CD4-positive, alpha-beta T cell treated with Interleukin-12 subunit alpha and Interleukin-12 subunit beta, for 1 hour (primary cell): ENCODE measurements at regions not wholly inside any gene's neighbourhood (a gene's known extent, or its start where the extent isn't known, plus 50 kb on each side); places are given as distances from the start of the nearest gene placed in this dataset.
A peak's percentile ranks its signal among the peaks of the same experiment; 100 is the strongest.
"Not testable (repeated sequence)": the region's sequence is repeated elsewhere in the genome, so short reads cannot be mapped to it uniquely, and the experiment has no call there.

Source experiments
- DNase-seq: peaks from one replicate; pipeline ENCODE4 v3.0.0-alpha.2; 2020

- DNase-seq, result no peak
Measured at GRCh38 chr16:79402920-79403319, 197.6 kb downstream of the MAF start.

GRCh38 chr16:79402356-79402755 is 198.2 kb downstream of the MAF start:
- no peak for DNase-seq

- DNase-seq, result no peak
Measured at GRCh38 chr16:79401782-79402181, 198.8 kb downstream of the MAF start.

DNA sequence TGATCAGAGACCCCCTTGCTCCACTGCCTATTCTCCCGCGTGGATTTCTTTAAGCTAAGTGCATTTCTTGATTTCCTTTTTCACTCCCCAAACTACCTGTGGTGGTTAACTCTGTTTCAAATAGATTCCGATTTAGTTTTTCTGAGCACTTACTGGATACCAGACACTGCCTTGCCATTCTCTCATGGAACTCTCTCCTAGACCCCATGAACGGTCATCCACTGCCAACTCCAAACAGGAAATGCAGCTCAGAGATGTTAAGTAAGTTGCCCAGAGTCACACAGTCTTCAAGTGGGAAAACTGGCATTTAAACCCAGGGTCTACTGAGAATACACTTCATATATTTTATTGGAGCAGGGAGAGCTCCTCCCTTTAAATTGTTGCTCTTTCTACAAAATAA is 199.4 kb downstream of the MAF start:
- no peak for DNase-seq

DNA sequence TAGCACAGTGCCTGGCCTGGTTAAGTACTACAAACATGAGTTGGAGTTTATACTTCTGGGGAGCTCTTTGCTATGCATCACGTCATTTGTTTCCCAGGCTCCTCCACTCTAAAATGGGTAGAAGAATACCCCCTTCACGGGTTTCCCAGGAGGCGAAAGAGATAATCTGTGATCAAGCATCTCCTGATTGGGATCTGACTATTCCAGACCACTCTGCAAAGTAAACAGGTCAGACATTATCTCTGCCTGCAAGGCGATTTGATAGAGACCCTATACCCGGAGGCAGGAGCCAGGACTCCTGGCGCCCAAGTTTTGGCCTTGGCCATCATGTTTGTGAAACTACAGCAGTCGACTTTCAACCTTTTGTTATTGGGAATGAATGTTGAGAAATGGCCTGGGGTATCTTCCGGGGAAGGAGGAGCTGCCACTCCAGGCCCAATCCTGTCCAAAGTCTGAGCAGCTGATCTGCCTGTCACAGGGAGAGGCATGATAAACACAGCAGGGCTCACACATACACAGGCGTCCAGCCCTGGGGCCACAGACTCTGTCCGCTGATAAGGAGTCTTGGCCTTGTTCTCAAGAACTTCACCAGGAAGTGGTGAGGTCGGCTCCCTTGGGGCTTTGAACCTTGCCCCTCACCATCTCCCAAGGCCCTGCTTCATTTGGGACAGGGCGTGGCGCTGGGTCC is 199.9 kb downstream of the MAF start:
- DNase-seq, result no peak

DNA sequence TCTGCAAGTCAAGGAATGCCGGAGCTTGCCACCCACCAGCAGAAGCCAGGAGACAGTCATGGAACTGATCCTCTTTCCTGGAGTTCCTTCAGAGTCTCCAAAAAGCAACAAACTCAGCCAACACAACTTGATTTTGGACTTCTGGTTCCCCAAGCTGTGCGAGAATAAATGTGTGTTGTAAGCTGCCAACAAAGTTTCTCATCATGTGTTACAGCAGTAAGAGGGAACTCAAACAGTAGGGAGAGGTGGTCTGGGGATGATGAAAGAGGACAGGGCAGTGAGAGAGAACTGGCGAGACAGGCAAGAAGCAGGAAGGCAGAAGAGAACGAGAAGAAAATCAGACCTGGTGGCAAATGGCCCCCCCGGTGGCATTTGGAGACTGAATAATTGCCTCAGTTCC is 204.9 kb downstream of the MAF start:
- no peak for DNase-seq

DNA sequence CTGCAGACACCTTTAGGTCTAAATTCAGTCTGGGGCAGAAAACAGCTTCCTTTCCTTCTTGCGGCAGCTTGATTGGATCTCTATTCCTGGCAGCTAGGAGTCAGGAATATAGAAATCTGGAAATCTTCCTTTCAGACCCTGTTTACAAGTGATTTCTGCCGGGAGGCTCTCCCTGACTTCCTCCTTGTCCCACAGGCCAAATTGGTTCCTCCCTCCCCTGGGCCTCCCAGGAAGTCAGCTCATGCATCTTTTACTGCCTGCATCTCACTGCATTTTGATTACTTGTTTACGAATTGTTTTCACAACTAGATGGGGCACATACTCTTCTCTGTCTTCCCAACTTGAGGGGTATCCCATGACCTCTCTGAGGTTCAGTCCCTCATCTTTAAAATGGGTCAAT is 206.3 kb downstream of the MAF start:
- DNase-seq, result no peak

GRCh38 chr16:79393564-79393963 is 207.0 kb downstream of the MAF start:
- no peak for DNase-seq

GRCh38 chr16:79393127-79393526 is 207.4 kb downstream of the MAF start:
- DNase-seq, result no peak

DNA sequence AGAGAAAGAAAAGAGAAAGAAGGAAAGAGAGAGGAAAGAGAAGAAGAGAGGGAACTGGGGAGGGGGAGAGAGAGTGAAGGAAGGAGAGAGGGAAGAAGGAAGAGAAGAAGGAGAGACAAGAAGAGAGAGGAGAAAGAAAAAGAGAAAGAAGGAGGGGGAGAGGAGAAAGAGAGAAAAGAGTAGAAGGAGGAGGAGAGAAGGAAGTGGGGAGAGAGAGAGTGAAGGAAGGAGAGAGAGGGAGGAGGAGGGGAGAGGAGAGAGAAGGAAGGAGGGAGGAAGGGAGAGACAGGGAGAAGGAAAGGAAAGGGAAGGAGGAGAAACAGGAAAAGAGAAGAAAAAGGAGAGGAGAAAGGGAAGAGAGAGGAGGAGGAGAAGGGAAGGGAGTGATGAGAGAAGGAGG is 208.5 kb downstream of the MAF start:
- DNase-seq, result no peak

DNA sequence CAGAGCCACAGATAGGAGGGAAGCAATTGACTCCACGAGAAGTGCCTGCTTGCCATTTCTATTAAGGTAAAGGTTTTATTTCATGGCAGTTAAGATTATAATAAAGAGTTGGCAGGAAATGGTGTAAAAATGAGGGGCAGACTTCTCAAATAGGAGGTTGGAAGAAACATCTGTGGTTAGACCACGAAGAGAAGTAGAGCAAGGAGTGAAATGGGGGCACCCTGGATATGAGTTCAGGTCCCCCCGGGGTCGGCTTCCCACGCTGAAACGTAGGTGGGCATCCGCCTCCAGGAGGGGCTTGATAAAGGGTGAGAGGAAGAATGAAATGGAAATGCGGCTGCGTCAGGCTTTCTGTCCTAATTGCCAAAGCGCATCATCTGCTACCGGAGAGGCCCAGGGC is 209.1 kb downstream of the MAF start:
- DNase-seq, result no peak

DNA sequence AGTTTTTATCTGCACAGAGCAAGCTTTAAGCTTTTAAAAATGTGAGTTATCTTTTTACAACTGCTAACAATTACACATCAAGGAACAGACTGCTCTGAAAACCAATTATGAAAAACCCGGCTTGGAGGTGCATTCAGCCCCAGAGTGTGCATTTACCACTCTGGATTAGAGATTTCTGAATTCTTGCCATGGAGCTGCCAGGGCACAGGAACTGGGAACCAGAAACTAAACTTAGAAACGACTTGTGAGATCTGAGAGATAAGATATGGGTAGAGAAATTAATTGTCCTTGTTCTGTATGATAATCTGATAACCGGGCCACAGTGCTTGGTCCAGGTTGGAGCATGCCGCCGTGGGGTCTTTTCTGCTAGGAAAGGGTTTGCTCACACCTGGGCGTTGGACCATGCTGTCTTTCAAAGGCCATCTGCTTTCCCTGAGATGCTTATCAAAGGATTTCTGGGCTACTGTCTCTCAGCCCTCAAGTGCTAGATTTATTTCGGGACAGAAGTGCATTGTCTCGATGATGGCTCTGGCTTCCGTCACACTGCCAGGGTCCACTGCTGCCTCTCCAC is 210.0 kb downstream of the MAF start:
- no peak for DNase-seq

GRCh38 chr16:79388396-79388795 is 212.1 kb downstream of the MAF start:
- DNase-seq, result no peak

- DNase-seq, result no peak
Measured at GRCh38 chr16:79386299-79386698, 214.2 kb downstream of the MAF start.

DNA sequence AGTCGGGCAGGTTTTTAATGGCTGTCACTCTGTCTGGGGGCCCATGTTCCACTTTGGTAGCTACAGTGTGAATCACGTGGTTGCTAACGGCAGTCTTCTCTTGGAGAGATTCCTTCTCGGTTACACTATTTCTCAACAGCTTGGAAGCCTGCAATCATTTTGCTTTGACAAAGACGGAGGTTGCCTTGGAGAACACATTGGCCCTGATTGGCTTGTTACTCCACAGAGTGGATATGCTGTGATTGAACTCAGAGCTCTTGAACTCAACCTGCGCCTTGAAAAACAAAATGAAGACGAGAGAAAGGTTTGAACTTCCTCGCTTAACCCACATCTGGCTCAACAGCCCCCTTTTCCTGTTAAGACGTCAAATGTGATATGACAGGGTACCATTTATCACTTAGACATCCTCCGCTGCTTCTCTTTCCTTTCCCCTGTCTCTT is 218.9 kb downstream of the MAF start:
- peak; percentile 32 for DNase-seq

GRCh38 chr16:79380995-79381602 is 219.4 kb downstream of the MAF start:
- peak; percentile 46 for DNase-seq

DNA sequence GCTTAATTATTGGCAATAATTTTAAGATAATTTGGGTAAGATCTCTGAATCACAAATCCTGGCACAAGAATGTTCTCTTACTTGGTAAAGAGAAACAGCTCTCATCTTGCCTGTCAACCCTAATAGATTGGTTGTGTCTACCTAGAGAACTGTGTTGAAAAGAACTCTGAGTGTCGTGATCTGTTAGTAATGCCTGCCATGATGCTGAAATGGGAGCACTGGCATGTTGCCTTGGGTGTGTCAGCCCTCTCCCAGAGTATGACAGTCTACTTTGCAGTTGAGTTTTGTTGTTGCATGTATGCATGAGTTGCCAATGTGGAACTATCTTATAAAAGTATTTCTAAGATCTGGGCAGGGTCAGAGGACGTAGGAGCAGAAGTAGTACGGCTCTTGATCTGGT is 221.4 kb downstream of the MAF start:
- DNase-seq, result no peak

- not testable (repeated sequence) for DNase-seq
Measured at GRCh38 chr16:79377082-79377481, 223.5 kb downstream of the MAF start.

GRCh38 chr16:79375351-79375750 is 225.2 kb downstream of the MAF start:
- DNase-seq, result no peak

- peak; percentile 9 for DNase-seq
Measured at GRCh38 chr16:79372503-79373184, 227.9 kb downstream of the MAF start.

DNA sequence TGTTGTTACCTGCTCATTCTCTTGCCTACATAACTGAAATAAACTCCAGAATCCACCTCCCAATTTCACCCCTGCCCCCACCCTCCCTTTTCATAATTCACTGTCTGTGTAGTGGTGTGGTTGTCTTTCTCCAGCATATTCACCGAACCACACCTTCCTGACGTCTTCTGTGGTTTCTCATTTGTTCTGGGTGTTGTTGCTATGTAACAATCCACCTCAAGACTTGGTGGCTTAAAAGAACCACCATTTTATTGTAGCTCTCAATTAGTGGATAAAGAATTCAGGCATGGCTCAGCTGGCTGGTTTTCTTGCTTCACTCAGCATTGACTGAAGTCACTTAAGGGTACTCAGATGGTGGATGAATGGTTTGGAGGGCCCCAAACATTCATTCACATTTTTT is 229.8 kb downstream of the MAF start:
- peak; percentile 50 for DNase-seq

DNA sequence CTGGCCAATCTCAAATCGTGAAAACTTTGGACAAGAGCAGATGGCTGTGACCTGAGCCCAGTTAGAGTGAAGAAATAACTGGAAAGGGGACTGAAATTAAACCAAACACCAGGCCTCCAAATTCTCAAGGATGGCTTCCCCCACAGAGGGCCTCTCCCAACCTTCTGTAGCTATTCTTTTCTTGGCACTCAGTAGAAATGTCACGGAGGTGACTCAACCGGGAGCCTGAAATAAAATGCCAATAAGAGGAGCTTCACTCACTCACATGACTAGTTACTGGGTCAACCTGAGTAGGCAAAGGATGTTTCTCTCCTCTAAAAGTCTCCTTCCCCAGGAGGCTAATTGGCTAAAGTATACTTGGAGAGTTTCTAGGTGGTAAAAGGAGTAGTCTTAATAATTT is 230.7 kb downstream of the MAF start:
- DNase-seq, result no peak

DNA sequence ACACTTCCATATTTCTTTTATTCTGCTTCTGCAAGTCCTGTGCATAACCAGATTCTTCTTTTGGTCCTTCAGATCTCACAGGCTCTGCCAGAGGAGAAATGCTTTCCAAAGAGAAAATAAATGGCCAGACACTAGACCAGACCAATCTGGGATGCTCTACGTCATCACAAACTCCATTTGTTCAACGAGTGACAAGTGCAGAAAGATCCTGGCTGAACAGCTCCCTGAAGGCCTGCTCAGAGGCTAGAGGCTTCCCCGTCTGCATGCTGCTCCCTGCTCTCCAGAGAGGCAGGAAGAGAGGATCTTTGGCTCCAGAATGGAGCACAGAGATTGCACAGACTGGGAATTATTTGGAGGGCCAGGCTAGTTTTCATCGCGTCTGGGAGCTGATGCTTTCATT is 232.7 kb downstream of the MAF start:
- DNase-seq, result no peak

DNA sequence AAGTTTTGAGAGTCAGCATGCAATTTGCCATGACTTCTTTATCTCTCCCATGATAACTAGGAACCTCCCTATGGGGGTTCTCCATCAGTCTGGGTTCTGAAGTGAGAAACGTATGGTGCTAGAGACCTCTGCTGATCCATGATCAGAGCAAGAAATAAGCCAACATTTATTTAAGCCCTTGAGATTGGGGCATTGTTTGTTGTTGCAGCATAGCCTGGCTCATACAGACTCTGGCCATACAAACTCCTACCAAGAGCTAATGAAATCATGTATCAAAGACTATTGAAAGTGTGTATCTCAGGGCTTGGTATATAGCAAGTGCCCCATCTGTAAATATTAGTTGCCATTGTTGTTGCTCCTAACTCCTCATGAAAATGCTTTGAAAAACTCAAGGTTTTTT is 233.9 kb downstream of the MAF start:
- no peak for DNase-seq
